ENCODE measurements at regions not wholly inside any gene's neighbourhood (a gene's known extent, or its start where the extent isn't known, plus 50 kb on each side); places are given as distances from the start of the nearest gene placed in this dataset.

DNA sequence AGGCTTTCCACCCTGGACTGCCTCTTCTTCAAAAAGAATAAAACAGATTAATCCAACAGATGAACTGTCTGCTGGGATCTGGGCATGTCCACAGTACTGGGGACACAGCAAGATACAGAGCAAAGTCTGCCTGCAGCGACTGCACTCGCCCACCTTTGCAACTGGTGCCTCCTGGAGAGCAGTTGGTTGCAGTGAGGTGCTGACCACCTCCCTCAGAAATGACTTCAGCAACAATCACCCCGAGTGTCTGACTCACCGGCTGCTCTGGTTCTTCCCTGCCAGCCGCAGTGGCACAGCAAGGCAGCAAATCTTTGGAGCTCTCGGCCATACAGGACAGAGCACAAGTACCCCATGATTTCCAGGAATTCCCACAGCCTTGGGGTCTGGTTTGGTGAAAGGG lies 179.7 kb downstream of the ANAPC1 start:
- TF ChIP-seq, protein P1, sequence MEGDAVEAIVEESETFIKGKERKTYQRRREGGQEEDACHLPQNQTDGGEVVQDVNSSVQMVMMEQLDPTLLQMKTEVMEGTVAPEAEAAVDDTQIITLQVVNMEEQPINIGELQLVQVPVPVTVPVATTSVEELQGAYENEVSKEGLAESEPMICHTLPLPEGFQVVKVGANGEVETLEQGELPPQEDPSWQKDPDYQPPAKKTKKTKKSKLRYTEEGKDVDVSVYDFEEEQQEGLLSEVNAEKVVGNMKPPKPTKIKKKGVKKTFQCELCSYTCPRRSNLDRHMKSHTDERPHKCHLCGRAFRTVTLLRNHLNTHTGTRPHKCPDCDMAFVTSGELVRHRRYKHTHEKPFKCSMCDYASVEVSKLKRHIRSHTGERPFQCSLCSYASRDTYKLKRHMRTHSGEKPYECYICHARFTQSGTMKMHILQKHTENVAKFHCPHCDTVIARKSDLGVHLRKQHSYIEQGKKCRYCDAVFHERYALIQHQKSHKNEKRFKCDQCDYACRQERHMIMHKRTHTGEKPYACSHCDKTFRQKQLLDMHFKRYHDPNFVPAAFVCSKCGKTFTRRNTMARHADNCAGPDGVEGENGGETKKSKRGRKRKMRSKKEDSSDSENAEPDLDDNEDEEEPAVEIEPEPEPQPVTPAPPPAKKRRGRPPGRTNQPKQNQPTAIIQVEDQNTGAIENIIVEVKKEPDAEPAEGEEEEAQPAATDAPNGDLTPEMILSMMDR (IDR thresholded peaks at IDR 0.05; ENCODE audit: low read depth, low read length, poor library complexity, severe bottlenecking), result no peak
- no peak for TF ChIP-seq EZH2phosphoT487 (IDR thresholded peaks at IDR 0.05; ENCODE audit: borderline replicate concordance, low read length)

Data from DOHH2 (cell line).